Colonic mucosa (tissue), 4 donors: ENCODE measurements at regions not wholly inside any gene's neighbourhood (a gene's known extent, or its start where the extent isn't known, plus 50 kb on each side); places are given as distances from the start of the nearest gene placed in this dataset.
"Not testable (repeated sequence)": the region's sequence is repeated elsewhere in the genome, so short reads cannot be mapped to it uniquely, and the experiment has no call there.

Experiments
- DNase-seq: peaks from one replicate; pipeline ENCODE4 v3.0.0-alpha.2; 2020
- H3K27ac ChIP-seq: fragments of 200-600 bp; one replicate; pipeline ENCODE4 v1.8.0; 2021
- H3K27me3 ChIP-seq: fragments of 200-600 bp; one replicate; pipeline ENCODE4 v1.8.0; 2021
- H3K36me3 ChIP-seq: fragments of 200-600 bp; one replicate; pipeline ENCODE4 v1.8.0; 2021
- H3K4me1 ChIP-seq: fragments of 200-600 bp; one replicate; pipeline ENCODE4 v1.8.0; 2021; ENCODE audit warnings: mild to moderate bottlenecking
- H3K4me3 ChIP-seq: fragments of 200-600 bp; one replicate; pipeline ENCODE4 v1.8.0; 2021
- H3K9ac ChIP-seq, 2 donors: one replicate each; pipeline ENCODE4 v1.7.0; 2013; ENCODE audit warnings: control low read depth in 2 of 2, low read depth in 2 of 2, low read length in 2 of 2
- H3K9me3 ChIP-seq: fragments of 200-600 bp; one replicate; pipeline ENCODE4 v1.8.0; 2021
- intact Hi-C: fragments of 100-400 bp; cut with DNase I; formaldehyde crosslinking; loops from one replicate; pipeline ENCODE4 v1.14.1; 2022
- TF ChIP-seq, protein P1 (sequence below): fragments of 200-600 bp; IDR thresholded peaks from one replicate; pipeline ENCODE4 v1.8.0; 2022; ENCODE audit warnings: antibody characterized with exemption, mild to moderate bottlenecking
- donor health status: healthy.
- donor health status: DM: no; HTN: no; CAD: no.
- donor health status: DM: no; HTN: no; CAD: no.

DNA sequence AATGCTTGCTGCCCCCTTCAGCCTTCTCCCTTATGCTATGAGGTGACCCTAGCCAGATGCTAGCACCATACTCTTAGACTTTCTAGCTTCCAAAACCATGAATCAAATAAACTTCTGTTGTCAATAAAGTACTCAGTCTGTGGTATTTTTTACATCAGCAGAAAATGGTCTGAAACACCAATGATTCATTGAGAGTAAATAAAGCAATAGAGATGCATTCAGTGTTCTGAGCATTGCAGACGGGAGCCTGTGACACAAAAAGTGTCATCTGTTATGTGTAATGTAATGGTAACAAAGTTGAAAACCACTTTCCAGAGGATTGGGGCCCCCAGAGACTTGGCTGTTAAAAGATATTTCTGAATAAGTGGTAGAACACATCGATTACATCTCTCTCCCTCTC lies 758.0 kb upstream of the NRXN1 start:
- no peak overlapping the region for H3K27ac ChIP-seq
- H3K36me3 ChIP-seq, result no peaks in the 10 kb centered on the region
- no peak overlapping the region for H3K9ac ChIP-seq
- H3K27me3 ChIP-seq, result no peaks in the 10 kb centered on the region
- DNase-seq, result no peak
- H3K9me3 ChIP-seq, result no peaks in the 10 kb centered on the region
- TF ChIP-seq, protein P1, sequence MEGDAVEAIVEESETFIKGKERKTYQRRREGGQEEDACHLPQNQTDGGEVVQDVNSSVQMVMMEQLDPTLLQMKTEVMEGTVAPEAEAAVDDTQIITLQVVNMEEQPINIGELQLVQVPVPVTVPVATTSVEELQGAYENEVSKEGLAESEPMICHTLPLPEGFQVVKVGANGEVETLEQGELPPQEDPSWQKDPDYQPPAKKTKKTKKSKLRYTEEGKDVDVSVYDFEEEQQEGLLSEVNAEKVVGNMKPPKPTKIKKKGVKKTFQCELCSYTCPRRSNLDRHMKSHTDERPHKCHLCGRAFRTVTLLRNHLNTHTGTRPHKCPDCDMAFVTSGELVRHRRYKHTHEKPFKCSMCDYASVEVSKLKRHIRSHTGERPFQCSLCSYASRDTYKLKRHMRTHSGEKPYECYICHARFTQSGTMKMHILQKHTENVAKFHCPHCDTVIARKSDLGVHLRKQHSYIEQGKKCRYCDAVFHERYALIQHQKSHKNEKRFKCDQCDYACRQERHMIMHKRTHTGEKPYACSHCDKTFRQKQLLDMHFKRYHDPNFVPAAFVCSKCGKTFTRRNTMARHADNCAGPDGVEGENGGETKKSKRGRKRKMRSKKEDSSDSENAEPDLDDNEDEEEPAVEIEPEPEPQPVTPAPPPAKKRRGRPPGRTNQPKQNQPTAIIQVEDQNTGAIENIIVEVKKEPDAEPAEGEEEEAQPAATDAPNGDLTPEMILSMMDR, result no peak
- intact Hi-C loops, result no loop called here
- no peak overlapping the region for H3K4me3 ChIP-seq
- no peaks in the 10 kb centered on the region for H3K4me1 ChIP-seq

GRCh38 chr2:51782921-51783765 lies 751.2 kb upstream of the NRXN1 start:
- TF ChIP-seq, protein P1, result no peak
- Histone ChIP-seq H3K4me1 (no peaks in the 10 kb centered on the region), H3K27ac (no peak overlapping the region), H3K9ac (no peak overlapping the region), H3K36me3 (no peaks in the 10 kb centered on the region), H3K4me3 (no peak overlapping the region), H3K27me3 (no peaks in the 10 kb centered on the region), H3K9me3 (no peaks in the 10 kb centered on the region)
- intact Hi-C loops, result no loop called here
- DNase-seq, result no peak

DNA sequence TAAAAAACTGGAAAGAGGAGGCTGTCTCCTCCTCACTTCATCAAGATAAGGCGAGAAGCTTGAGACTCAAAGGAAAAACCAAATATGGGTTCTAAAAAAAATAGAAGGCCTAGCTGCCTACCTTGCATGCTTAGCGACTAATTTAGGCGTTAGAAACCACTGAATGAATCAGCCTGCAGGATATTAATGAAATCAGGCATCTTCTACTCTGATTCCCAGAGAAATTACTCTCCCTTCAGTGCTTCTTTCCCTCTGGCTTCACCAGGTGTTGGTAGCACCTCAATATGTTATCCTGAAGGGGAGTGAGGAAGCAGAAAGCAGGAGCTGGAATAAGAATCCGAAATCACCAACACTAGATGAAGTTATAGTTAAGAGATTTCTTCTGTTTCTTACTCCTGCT lies 749.8 kb upstream of the NRXN1 start:
- no peaks in the 10 kb centered on the region for H3K9me3 ChIP-seq
- no peak for DNase-seq
- no peaks in the 10 kb centered on the region for H3K27me3 ChIP-seq
- TF ChIP-seq, protein P1, result no peak
- H3K36me3 ChIP-seq, result no peaks in the 10 kb centered on the region
- no peak overlapping the region for H3K4me3 ChIP-seq
- H3K9ac ChIP-seq, result no peak overlapping the region
- intact Hi-C loops, result no loop called here
- H3K4me1 ChIP-seq, result no peaks in the 10 kb centered on the region
- no peak overlapping the region for H3K27ac ChIP-seq

DNA sequence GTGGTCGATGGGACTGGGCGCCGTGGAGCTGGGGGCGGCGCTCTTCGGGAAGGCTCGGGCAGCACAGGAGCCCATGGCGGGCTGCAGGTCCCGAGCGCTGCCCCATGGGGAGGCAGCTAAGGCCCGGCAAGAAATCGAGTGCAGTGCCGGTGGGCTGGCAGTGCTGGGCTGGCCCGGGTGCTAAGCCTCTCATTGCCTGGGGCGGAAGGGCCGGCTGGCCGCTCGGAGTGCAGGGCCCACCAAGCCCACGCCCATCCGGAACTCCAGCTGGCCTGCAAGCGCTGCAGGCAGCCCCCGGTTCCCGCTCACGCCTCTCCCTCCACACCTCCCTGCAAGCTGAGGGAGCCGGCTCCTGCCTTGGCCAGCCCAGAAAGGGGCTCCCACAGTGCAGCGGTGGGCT lies 748.4 kb upstream of the NRXN1 start:
- no peak overlapping the region for H3K4me3 ChIP-seq
- intact Hi-C loops, result no loop called here
- no peak overlapping the region for H3K27ac ChIP-seq
- no peak overlapping the region for H3K9ac ChIP-seq
- no peaks in the 10 kb centered on the region for H3K9me3 ChIP-seq
- no peaks in the 10 kb centered on the region for H3K36me3 ChIP-seq
- no peaks in the 10 kb centered on the region for H3K4me1 ChIP-seq
- H3K27me3 ChIP-seq, result no peaks in the 10 kb centered on the region
- DNase-seq, result no peak
- TF ChIP-seq, protein P1, result no peak

GRCh38 chr2:51779723-51780122 lies 747.8 kb upstream of the NRXN1 start:
- H3K9ac ChIP-seq, H3K4me1 ChIP-seq, H3K27ac ChIP-seq, H3K27me3 ChIP-seq, H3K36me3 ChIP-seq, intact Hi-C loops, H3K9me3 ChIP-seq, H3K4me3 ChIP-seq, DNase-seq: not testable (repeated sequence)

DNA sequence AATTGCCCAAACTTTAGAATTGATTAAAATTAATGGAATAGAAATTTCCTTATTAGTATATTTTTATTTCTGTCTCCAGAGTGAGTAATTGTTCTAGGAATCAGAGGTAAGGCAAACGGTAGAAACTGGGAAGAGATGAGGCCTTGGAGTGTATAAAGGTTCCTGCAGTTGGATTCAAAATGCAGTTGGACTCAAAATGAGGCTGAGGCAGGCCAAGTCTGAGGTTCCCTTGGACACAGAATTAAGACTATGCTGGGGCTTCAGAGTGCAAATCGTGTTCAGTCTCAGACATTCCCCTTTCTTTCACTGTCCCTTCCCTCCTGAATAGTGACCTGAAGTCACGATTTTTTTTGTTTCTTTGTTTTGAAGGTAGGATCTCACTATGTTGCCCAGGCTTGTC lies 746.9 kb upstream of the NRXN1 start:
- Histone ChIP-seq H3K4me1 (no peaks in the 10 kb centered on the region), H3K27ac (no peak overlapping the region), H3K9ac (no peak overlapping the region), H3K4me3 (no peak overlapping the region), H3K9me3 (no peaks in the 10 kb centered on the region), H3K27me3 (no peaks in the 10 kb centered on the region), H3K36me3 (no peaks in the 10 kb centered on the region)
- intact Hi-C loops, result no loop called here
- TF ChIP-seq, protein P1, result no peak
- DNase-seq, result no peak

DNA sequence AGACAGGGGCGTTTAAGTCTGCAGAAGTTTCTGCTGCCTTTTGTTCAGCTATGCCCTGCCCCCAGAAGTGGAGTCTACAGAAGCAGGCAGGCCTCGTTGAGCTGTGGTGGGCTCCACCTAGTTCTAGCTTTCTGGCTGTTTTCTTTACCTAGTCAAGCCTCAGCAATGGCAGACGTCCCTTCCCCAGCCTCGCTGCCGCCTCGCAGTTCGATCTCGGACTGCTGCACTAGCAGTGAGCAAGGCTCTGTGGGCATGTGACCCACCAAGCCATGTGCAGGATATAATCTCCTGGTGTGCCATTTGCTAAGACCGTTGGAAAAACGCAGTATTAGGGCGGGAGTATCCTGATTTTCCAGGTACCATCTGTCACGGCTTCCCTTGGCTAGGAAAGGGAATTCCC lies 742.7 kb upstream of the NRXN1 start:
- DNase-seq, H3K9me3 ChIP-seq, H3K4me1 ChIP-seq, H3K27ac ChIP-seq, H3K4me3 ChIP-seq, H3K36me3 ChIP-seq, H3K27me3 ChIP-seq, intact Hi-C loops, H3K9ac ChIP-seq: not testable (repeated sequence)
